ENCODE measurements at regions not wholly inside any gene's neighbourhood (a gene's known extent, or its start where the extent isn't known, plus 50 kb on each side); places are given as distances from the start of the nearest gene placed in this dataset.

DNA sequence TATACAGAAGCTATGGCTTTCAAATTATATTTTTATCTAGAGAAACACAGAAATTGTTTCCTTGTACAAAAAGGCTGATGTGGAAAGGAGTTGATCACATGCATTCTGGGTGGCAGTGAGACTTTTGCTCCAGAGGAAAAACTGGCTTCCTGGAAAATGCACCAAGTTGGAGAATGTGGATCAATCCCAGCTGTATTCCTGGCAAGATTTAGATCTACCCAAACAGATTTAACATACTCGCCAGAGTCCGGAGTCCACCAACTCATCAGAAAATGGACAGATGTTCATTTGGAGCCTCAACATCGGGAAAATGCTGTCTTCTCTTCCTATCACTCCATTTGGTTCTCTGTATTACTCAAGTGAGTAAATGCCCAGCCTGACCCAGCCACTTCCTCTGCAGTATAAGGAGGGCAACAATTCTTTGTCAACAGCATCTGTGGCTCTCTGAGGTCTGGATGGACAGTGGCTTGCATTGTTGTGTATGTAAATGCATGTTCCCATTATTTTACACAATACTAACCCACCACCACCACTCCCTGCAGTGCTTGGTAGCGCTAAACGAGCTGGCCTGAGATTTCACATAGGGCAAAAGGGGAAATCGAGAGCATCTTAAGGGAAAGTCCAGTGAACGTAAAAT is 226.2 kb upstream of the IRF2BP2 start:
- TF ChIP-seq, protein P1, sequence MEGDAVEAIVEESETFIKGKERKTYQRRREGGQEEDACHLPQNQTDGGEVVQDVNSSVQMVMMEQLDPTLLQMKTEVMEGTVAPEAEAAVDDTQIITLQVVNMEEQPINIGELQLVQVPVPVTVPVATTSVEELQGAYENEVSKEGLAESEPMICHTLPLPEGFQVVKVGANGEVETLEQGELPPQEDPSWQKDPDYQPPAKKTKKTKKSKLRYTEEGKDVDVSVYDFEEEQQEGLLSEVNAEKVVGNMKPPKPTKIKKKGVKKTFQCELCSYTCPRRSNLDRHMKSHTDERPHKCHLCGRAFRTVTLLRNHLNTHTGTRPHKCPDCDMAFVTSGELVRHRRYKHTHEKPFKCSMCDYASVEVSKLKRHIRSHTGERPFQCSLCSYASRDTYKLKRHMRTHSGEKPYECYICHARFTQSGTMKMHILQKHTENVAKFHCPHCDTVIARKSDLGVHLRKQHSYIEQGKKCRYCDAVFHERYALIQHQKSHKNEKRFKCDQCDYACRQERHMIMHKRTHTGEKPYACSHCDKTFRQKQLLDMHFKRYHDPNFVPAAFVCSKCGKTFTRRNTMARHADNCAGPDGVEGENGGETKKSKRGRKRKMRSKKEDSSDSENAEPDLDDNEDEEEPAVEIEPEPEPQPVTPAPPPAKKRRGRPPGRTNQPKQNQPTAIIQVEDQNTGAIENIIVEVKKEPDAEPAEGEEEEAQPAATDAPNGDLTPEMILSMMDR (optimal IDR thresholded peaks at IDR 0.05 in 1 of 3, IDR thresholded peaks at IDR 0.05 in 1 of 3, conservative IDR thresholded peaks at IDR 0.05 in 1 of 3; ENCODE audit: extremely low read depth in 1 of 3, insufficient read depth in 2 of 3, low read length in 3 of 3) = no peak
- TF ChIP-seq EZH2 (IDR thresholded peaks at IDR 0.05; ENCODE audit: low read length) = no peak
